ENCODE measurements at regions not wholly inside any gene's neighbourhood (a gene's known extent, or its start where the extent isn't known, plus 50 kb on each side); places are given as distances from the start of the nearest gene placed in this dataset.

GRCh38 chr3:160168246-160168645 lies 57.0 kb upstream of the C3orf80 start:
- no peak for TF ChIP-seq CTCF (IDR thresholded peaks at IDR 0.05; ENCODE audit: insufficient read depth, low read depth, low read length)
- TF ChIP-seq EZH2 (IDR thresholded peaks at IDR 0.05; ENCODE audit: insufficient read depth, low read length) = no peak

Data from astrocyte (in vitro differentiated cells and primary cell).